ENCODE measurements at regions not wholly inside any gene's neighbourhood (a gene's known extent, or its start where the extent isn't known, plus 50 kb on each side); places are given as distances from the start of the nearest gene placed in this dataset.

DNA sequence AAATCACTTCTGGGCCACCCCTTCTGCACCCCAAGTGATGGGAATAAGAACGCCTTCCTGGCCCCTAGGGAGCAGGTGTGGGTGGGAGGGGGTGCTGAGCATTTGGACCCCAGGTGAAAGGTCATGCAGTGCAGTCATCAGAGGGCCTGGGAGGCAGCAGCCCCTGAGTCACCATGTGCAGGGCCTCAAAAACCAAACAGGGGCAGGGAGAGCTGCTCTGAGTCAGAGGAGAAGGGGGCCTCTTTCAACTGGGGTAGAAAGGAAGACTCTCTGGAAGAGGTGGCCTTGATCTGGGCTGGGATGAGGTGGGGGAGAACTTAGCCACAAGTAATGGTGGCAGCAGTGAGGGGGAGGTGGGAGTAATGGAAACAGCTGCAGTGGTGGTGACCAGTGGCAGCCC, 164.3 kb downstream of the BUB3 start:
- no peaks in the 10 kb centered on the region for H3K4me1 Mint-ChIP-seq (ENCODE audit: low read depth)
- DNase-seq: no peak

DNA sequence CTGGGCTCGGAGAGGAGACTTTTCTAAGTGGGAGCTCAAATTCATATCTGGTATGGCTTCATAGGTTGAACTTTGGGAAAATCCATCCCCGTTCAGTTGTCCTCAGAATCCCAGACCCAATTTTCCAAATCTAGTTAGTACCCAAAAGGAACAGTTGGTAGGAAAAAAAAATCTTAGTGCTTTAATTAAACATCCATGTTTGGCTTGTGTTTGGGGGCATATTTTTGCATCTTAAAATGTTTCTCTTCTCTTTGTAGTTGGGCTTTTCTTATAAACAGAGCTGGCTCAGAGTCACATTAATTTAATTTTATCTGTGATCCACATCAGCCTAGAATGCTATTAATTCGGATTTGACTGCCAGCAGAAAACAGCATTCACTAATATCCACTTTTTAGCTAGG, 165.9 kb downstream of the BUB3 start:
- no peaks in the 10 kb centered on the region for H3K27me3 Mint-ChIP-seq (ENCODE audit: low read depth)
- no peaks in the 10 kb centered on the region for H3K9me3 Mint-ChIP-seq
- DNase-seq (no peak), ATAC-seq (no peak)
- no peaks in the 10 kb centered on the region for H3K4me1 Mint-ChIP-seq (ENCODE audit: low read depth)
- no peak overlapping the region for H3K4me3 Mint-ChIP-seq
- H3K36me3 Mint-ChIP-seq (ENCODE audit: insufficient read depth): no peaks in the 10 kb centered on the region

More for the DNA sequence above, 164.3 kb downstream of the BUB3 start:
- no peaks in the 10 kb centered on the region for H3K27me3 Mint-ChIP-seq (ENCODE audit: low read depth)
- no peaks in the 10 kb centered on the region for H3K9me3 Mint-ChIP-seq
- no peak for ATAC-seq
- H3K36me3 Mint-ChIP-seq (ENCODE audit: insufficient read depth): no peaks in the 10 kb centered on the region
- no peak overlapping the region for H3K4me3 Mint-ChIP-seq

GRCh38 chr10:123323884-123324283, 169.7 kb downstream of the BUB3 start:
- Mint-ChIP-seq H3K4me1 (ENCODE audit: low read depth) (no peaks in the 10 kb centered on the region), H3K4me3 (no peak overlapping the region), H3K27me3 (ENCODE audit: low read depth) (peaks cover 2% of the 10 kb centered on the region), H3K9me3 (peaks cover 11% of the 10 kb centered on the region), H3K36me3 (ENCODE audit: insufficient read depth) (peaks cover 2% of the 10 kb centered on the region)
- ATAC-seq (no peak), DNase-seq (no peak)

- H3K4me1 Mint-ChIP-seq (ENCODE audit: low read depth): no peaks in the 10 kb centered on the region
- H3K4me3 Mint-ChIP-seq: no peak overlapping the region
- DNase-seq: no peak
- H3K36me3 Mint-ChIP-seq (ENCODE audit: insufficient read depth): peaks cover 2% of the 10 kb centered on the region
- no peak for ATAC-seq
- H3K9me3 Mint-ChIP-seq: peaks cover 11% of the 10 kb centered on the region
- H3K27me3 Mint-ChIP-seq (ENCODE audit: low read depth): peaks cover 2% of the 10 kb centered on the region
These were observed 171.5 kb downstream of the BUB3 start for GRCh38 chr10:123325663-123326190.

DNA sequence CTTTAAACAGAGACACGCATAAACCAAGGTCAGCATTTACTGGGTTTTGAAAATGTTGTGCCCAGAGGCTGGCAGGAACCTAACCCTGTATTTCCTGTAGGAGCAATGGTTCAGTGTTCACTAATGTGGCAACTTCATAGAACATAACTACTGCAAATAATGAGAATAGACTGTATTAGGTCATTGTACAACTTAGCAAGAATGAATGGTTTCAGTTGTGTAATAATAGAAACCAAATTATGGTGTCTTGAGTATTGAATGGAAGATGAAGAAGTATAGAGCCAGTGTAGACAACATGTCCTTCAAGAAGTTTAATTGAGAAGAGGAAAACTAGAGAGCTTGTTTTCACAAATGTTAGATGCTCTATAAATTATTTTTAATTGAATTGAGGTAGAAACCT, 172.5 kb downstream of the BUB3 start:
- no peak for DNase-seq
- Mint-ChIP-seq H3K27me3 (ENCODE audit: low read depth) (peaks cover 2% of the 10 kb centered on the region), H3K4me1 (ENCODE audit: low read depth) (no peaks in the 10 kb centered on the region), H3K36me3 (ENCODE audit: insufficient read depth) (peaks cover 2% of the 10 kb centered on the region), H3K9me3 (peaks cover 11% of the 10 kb centered on the region), H3K4me3 (no peak overlapping the region)
- ATAC-seq: no peak

GRCh38 chr10:123327450-123327849, 173.2 kb downstream of the BUB3 start:
- H3K36me3 Mint-ChIP-seq (ENCODE audit: insufficient read depth): peaks cover 2% of the 10 kb centered on the region
- no peak for ATAC-seq
- no peaks in the 10 kb centered on the region for H3K4me1 Mint-ChIP-seq (ENCODE audit: low read depth)
- peaks cover 2% of the 10 kb centered on the region for H3K27me3 Mint-ChIP-seq (ENCODE audit: low read depth)
- H3K9me3 Mint-ChIP-seq: peaks cover 11% of the 10 kb centered on the region
- no peak overlapping the region for H3K4me3 Mint-ChIP-seq
- no peak for DNase-seq

GRCh38 chr10:123327896-123328295, 173.7 kb downstream of the BUB3 start:
- H3K9me3 Mint-ChIP-seq: peaks cover 11% of the 10 kb centered on the region
- no peak for ATAC-seq
- H3K4me1 Mint-ChIP-seq (ENCODE audit: low read depth): no peaks in the 10 kb centered on the region
- H3K27me3 Mint-ChIP-seq (ENCODE audit: low read depth): peaks cover 2% of the 10 kb centered on the region
- H3K36me3 Mint-ChIP-seq (ENCODE audit: insufficient read depth): peaks cover 2% of the 10 kb centered on the region
- no peak overlapping the region for H3K4me3 Mint-ChIP-seq
- no peak for DNase-seq

GRCh38 chr10:123331438-123331837, 177.2 kb downstream of the BUB3 start:
- no peak for ATAC-seq
- Mint-ChIP-seq H3K36me3 (ENCODE audit: insufficient read depth) (no peaks in the 10 kb centered on the region), H3K4me3 (no peak overlapping the region), H3K9me3 (peaks cover 4% of the 10 kb centered on the region), H3K4me1 (ENCODE audit: low read depth) (no peaks in the 10 kb centered on the region), H3K27me3 (ENCODE audit: low read depth) (no peaks in the 10 kb centered on the region)
- DNase-seq: no peak

GRCh38 chr10:123346581-123346980, 192.4 kb downstream of the BUB3 start:
- no peak for DNase-seq
- Mint-ChIP-seq H3K36me3 (ENCODE audit: insufficient read depth) (no peaks in the 10 kb centered on the region), H3K9me3 (no peaks in the 10 kb centered on the region), H3K4me3 (no peak overlapping the region), H3K27me3 (ENCODE audit: low read depth) (peaks cover 2% of the 10 kb centered on the region), H3K4me1 (ENCODE audit: low read depth) (no peaks in the 10 kb centered on the region)
- ATAC-seq: no peak

DNA sequence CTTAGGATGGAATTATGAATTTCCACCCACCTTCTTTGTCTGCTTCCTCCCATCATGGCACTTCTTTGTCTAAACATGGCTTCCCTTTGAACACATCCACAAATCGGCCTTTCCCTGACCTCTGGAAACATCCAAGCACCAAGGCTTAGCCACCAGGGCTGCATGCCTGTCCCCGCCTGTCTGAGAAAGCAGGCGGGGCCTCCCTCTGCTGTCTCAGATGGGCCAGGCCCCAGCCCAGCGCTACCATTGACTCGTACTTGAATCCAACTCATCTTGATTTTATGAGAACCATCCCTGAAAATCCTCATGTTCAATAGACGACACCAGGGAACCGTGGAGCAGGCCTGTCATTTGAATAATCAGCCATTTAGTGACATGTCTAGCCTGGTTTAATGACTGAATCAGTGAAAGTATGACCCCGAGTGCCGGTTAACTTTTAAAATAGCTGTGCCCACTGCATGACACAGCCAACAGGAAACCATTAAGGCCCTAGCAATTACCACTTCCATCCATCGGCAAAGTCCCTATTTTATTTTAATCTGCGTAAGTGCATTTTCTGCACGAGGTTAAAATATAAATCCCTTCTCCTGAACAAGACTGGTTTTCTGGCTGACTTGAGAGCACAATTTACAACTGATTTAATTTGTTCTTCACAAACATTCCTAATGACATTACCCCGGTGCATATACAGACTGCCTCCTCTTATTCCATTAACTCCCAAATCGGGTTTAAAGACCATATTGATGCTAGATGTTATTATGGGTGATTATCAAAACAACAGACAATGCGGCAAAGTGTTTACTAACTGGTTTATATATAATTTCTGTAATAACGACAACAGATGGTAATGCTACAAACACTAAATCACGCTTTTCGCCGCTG, 194.7 kb downstream of the BUB3 start:
- ATAC-seq: no peak
- Mint-ChIP-seq H3K4me3 (no peak overlapping the region), H3K9me3 (no peaks in the 10 kb centered on the region), H3K27me3 (ENCODE audit: low read depth) (peaks cover 4% of the 10 kb centered on the region), H3K4me1 (ENCODE audit: low read depth) (no peaks in the 10 kb centered on the region), H3K36me3 (ENCODE audit: insufficient read depth) (no peaks in the 10 kb centered on the region)
- DNase-seq: no peak

DNA sequence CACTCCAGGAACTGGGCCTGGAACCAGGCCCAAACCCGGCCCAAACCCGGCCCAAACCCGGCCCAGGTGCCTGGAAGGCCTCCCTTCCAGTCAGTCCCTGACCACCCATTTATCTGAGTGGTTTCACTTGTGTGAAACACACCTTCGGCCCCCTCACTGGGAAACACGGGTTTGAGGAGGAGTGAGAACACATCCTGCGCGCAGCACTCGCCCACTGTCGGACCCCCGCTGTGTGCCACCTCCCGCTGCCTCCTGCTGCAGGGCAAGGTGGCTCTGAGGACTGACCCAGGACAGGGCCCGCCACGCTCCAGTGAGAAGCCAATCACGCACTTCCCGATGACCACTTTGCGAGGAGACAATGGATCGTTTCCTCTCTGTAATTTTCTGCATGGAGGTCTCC, 197.5 kb downstream of the BUB3 start:
- no peaks in the 10 kb centered on the region for H3K36me3 Mint-ChIP-seq (ENCODE audit: insufficient read depth)
- H3K4me3 Mint-ChIP-seq: no peak overlapping the region
- ATAC-seq: no peak
- H3K4me1 Mint-ChIP-seq (ENCODE audit: low read depth): no peaks in the 10 kb centered on the region
- no peaks in the 10 kb centered on the region for H3K9me3 Mint-ChIP-seq
- DNase-seq: no peak
- H3K27me3 Mint-ChIP-seq (ENCODE audit: low read depth): peaks cover 7% of the 10 kb centered on the region

DNA sequence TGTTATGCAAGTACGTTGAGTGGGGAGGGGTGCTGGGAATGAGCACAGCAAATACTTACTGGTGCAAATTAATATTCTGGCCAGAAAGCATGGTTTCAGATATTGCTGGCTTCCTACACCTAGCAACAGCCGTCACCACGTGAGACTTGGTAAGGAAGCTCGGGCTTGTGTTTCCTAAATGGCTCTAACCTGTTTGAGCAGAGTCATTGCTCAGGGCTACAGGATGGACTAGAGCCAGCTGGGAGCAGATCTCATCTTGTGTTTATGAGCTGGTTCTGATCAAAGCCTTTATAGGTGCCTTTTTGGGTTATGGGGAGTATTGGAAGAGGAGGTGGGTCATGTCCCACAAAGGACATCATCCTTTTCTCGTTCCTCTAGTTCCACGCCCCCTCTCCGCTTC, 200.3 kb downstream of the BUB3 start:
- no peaks in the 10 kb centered on the region for H3K36me3 Mint-ChIP-seq (ENCODE audit: insufficient read depth)
- DNase-seq (no peak), ATAC-seq (no peak)
- peaks cover 9% of the 10 kb centered on the region for H3K27me3 Mint-ChIP-seq (ENCODE audit: low read depth)
- H3K4me1 Mint-ChIP-seq (ENCODE audit: low read depth): no peaks in the 10 kb centered on the region
- no peaks in the 10 kb centered on the region for H3K9me3 Mint-ChIP-seq
- no peak overlapping the region for H3K4me3 Mint-ChIP-seq

GRCh38 chr10:123355748-123356481, 201.7 kb downstream of the BUB3 start:
- Mint-ChIP-seq H3K4me3 (no peak overlapping the region), H3K4me1 (ENCODE audit: low read depth) (no peaks in the 10 kb centered on the region), H3K9me3 (no peaks in the 10 kb centered on the region), H3K27me3 (ENCODE audit: low read depth) (peaks cover 9% of the 10 kb centered on the region), H3K36me3 (ENCODE audit: insufficient read depth) (no peaks in the 10 kb centered on the region)
- no peak for ATAC-seq
- DNase-seq: no peak

DNA sequence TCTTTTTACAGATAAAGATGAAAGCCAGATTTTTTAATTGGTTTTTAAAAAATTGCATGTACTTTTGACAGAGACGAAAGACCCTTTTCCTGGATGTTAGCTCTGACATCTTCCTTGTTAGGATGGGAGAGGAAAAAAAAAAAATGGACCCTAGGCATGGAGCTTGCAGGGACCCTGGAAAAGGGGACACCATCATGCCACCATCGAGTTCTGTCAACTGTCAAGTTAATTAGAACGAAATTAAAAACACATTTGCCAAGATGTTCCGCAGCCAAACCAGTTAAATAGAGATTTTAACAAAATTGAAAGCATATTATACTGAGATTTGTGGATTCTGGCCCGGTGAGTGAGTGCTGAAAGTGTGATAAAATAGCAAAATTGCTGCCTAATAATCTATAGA, 202.6 kb downstream of the BUB3 start:
- Mint-ChIP-seq H3K9me3 (no peaks in the 10 kb centered on the region), H3K27me3 (ENCODE audit: low read depth) (peaks cover 9% of the 10 kb centered on the region), H3K4me3 (no peak overlapping the region), H3K36me3 (ENCODE audit: insufficient read depth) (no peaks in the 10 kb centered on the region), H3K4me1 (ENCODE audit: low read depth) (no peaks in the 10 kb centered on the region)
- ATAC-seq (no peak), DNase-seq (no peak)

Data from activated T-cell treated with anti-CD3 and anti-CD28 coated beads, Interleukin-2, amount 50 U/mL, for 4 hours (primary cell).